GM19043 (cell line): ENCODE measurements at regions not wholly inside any gene's neighbourhood (a gene's known extent, or its start where the extent isn't known, plus 50 kb on each side); places are given as distances from the start of the nearest gene placed in this dataset.
"Not testable (repeated sequence)": the region's sequence is repeated elsewhere in the genome, so short reads cannot be mapped to it uniquely, and the experiment has no call there.

Source experiments
- ATAC-seq: cut with Tn5 transposase; IDR thresholded peaks from one replicate; pipeline ENCODE4 v1.9.1; 2021; ENCODE audit warnings: low read depth; ENCODE audit not compliant: unreplicated experiment

GRCh38 chr6:120274547-120274946 is 925.0 kb upstream of the MAN1A1 start:
- peak; percentile 71 for ATAC-seq

GRCh38 chr6:120273411-120273810 is 923.9 kb upstream of the MAN1A1 start:
- no peak for ATAC-seq

- ATAC-seq = no peak
These were observed 922.5 kb upstream of the MAN1A1 start for GRCh38 chr6:120272038-120272437.

- not testable (repeated sequence) for ATAC-seq
These were observed 918.7 kb upstream of the MAN1A1 start for GRCh38 chr6:120268256-120268655.

GRCh38 chr6:120262354-120262753 is 912.8 kb upstream of the MAN1A1 start:
- no peak for ATAC-seq

- ATAC-seq = no peak
These were observed 911.1 kb upstream of the MAN1A1 start for GRCh38 chr6:120260636-120261035.

- ATAC-seq = no peak
These were observed 905.1 kb upstream of the MAN1A1 start for GRCh38 chr6:120254651-120255050.

GRCh38 chr6:120248451-120248850 is 898.9 kb upstream of the MAN1A1 start:
- ATAC-seq = no peak

GRCh38 chr6:120237221-120237620 is 887.7 kb upstream of the MAN1A1 start:
- no peak for ATAC-seq

- no peak for ATAC-seq
These were observed 880.4 kb upstream of the MAN1A1 start for GRCh38 chr6:120230008-120230407.

- no peak for ATAC-seq
These were observed 878.7 kb upstream of the MAN1A1 start for GRCh38 chr6:120228297-120228696.

GRCh38 chr6:120219339-120219738 is 869.8 kb upstream of the MAN1A1 start:
- no peak for ATAC-seq

GRCh38 chr6:120214088-120214499 is 864.5 kb upstream of the MAN1A1 start:
- ATAC-seq = no peak

GRCh38 chr6:120211955-120212792 is 862.6 kb upstream of the MAN1A1 start:
- ATAC-seq = no peak

GRCh38 chr6:120202878-120203277 is 853.3 kb upstream of the MAN1A1 start:
- no peak for ATAC-seq

GRCh38 chr6:120200853-120201252 is 851.3 kb upstream of the MAN1A1 start:
- ATAC-seq = no peak

GRCh38 chr6:120198033-120198432 is 848.5 kb upstream of the MAN1A1 start:
- no peak for ATAC-seq

GRCh38 chr6:120186080-120186479 is 836.5 kb upstream of the MAN1A1 start:
- ATAC-seq = no peak

GRCh38 chr6:120173250-120173649 is 823.7 kb upstream of the MAN1A1 start:
- no peak for ATAC-seq

GRCh38 chr6:120164531-120164930 is 815.0 kb upstream of the MAN1A1 start:
- ATAC-seq = no peak

- ATAC-seq = no peak
These were observed 808.3 kb upstream of the MAN1A1 start for GRCh38 chr6:120157873-120158272.

- ATAC-seq = no peak
These were observed 797.7 kb upstream of the MAN1A1 start for GRCh38 chr6:120147071-120147871.
